Brain microvascular endothelial cell (primary cell): ENCODE measurements at regions not wholly inside any gene's neighbourhood (a gene's known extent, or its start where the extent isn't known, plus 50 kb on each side); places are given as distances from the start of the nearest gene placed in this dataset.
A peak's percentile ranks its signal among the peaks of the same experiment; 100 is the strongest.
"Not testable (repeated sequence)": the region's sequence is repeated elsewhere in the genome, so short reads cannot be mapped to it uniquely, and the experiment has no call there.

Experiments
- DNase-seq: peaks from one replicate; pipeline ENCODE4 v3.0.0-alpha.2; 2020
- H3K27ac ChIP-seq: fragments of 250-450 bp; sonication (Bioruptor Pico); 2 replicates; pipeline ENCODE4 v1.5.1; 2020; ENCODE audit warnings: mild to moderate bottlenecking, moderate library complexity
- H3K27me3 ChIP-seq: fragments of 250-450 bp; sonication (Bioruptor Pico); replicated peaks from 2 replicates; pipeline ENCODE4 v1.5.1; 2020; ENCODE audit warnings: mild to moderate bottlenecking
- H3K36me3 ChIP-seq: fragments of 250-450 bp; sonication (Bioruptor Pico); replicated peaks from 2 replicates; pipeline ENCODE4 v1.5.1; 2020; ENCODE audit warnings: mild to moderate bottlenecking
- H3K4me3 ChIP-seq: 2 replicates; pipeline ENCODE4 v1.5.1; 2011; ENCODE audit warnings: low read depth, mild to moderate bottlenecking, control low read depth, low read length, moderate library complexity
- in situ Hi-C: cut with HindIII; loops from 2 replicates; pipeline ENCODE4 v1.10.0; 2017; ENCODE audit warnings: low sequenced_read_pairs, low pct_ligation_motif_present
- TF ChIP-seq, protein P1 (sequence below): IDR thresholded peaks from 2 replicates; pipeline ENCODE4 v1.5.1; 2011; ENCODE audit warnings: low read depth, mild to moderate bottlenecking, moderate library complexity, low read length, control low read depth, inconsistent platforms; ENCODE audit errors: missing control alignments

DNA sequence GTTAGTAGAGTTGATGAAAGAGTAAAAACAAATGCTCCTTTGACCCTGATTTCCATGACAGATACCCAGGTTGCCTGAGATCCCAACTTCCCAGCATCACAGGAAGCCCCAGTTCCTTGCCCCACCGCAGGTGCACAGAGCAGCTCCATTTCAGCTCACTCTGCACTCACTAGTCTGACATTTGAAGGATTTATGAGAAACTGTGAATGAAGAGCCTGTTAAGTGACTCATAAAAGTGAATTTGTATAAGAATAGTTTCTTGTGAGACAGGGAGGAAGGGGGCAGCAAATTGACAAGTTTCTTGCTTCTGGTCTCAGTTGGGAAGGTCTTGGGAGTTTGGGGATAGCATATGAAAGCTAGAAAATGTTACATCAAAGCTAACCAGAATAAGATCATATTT lies 248.7 kb upstream of the ATP5MC3 start:
- in situ Hi-C loops = no loop called here
- no peak overlapping the region for H3K27ac ChIP-seq
- H3K4me3 ChIP-seq = no peak overlapping the region
- TF ChIP-seq, protein P1, sequence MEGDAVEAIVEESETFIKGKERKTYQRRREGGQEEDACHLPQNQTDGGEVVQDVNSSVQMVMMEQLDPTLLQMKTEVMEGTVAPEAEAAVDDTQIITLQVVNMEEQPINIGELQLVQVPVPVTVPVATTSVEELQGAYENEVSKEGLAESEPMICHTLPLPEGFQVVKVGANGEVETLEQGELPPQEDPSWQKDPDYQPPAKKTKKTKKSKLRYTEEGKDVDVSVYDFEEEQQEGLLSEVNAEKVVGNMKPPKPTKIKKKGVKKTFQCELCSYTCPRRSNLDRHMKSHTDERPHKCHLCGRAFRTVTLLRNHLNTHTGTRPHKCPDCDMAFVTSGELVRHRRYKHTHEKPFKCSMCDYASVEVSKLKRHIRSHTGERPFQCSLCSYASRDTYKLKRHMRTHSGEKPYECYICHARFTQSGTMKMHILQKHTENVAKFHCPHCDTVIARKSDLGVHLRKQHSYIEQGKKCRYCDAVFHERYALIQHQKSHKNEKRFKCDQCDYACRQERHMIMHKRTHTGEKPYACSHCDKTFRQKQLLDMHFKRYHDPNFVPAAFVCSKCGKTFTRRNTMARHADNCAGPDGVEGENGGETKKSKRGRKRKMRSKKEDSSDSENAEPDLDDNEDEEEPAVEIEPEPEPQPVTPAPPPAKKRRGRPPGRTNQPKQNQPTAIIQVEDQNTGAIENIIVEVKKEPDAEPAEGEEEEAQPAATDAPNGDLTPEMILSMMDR = no peak
- no peaks in the 10 kb centered on the region for H3K36me3 ChIP-seq
- no peaks in the 10 kb centered on the region for H3K27me3 ChIP-seq
- DNase-seq = no peak

DNA sequence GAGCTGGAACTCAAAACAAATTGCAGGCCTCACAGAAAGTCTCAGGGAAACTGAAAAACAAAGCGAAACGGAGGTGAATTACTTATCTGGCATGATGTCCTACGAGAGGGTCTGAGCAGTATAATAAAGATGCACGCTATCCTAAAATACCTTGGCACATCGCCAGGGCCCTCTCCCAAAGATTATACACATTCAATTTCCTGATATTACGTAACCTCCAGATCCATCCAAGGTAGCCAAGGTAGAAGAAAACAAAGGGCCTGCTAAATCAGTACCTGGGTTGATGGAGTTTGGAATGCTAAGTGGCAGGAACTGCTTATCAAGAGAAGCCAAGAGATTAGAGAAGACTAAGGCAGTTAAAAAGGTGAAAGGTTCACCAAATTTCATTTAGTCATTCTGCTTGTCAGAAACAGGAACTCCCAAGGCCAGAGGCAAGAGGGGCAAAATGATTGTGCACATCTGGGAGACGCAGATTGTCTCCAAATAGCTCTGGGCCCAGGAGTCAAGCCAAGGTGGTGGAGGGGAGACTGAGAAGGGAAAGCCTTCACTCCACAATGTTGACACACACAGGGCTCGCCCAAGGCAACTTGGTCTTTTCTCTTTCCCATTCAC lies 236.8 kb upstream of the ATP5MC3 start:
- H3K27ac ChIP-seq = no peak overlapping the region
- DNase-seq = no peak
- H3K36me3 ChIP-seq = no peaks in the 10 kb centered on the region
- H3K4me3 ChIP-seq = no peak overlapping the region
- in situ Hi-C loops = no loop called here
- TF ChIP-seq, protein P1 = no peak
- H3K27me3 ChIP-seq = no peaks in the 10 kb centered on the region

- in situ Hi-C loops = no loop called here
- TF ChIP-seq, protein P1 = peak; percentile 82
- Histone ChIP-seq H3K36me3 (no peaks in the 10 kb centered on the region), H3K27ac (no peak overlapping the region), H3K4me3 (no peak overlapping the region), H3K27me3 (no peaks in the 10 kb centered on the region)
- peak; percentile 69 for DNase-seq
These were observed 233.5 kb upstream of the ATP5MC3 start for GRCh38 chr2:175414882-175415487.

GRCh38 chr2:175414191-175414881 lies 232.8 kb upstream of the ATP5MC3 start:
- no peaks in the 10 kb centered on the region for H3K27me3 ChIP-seq

DNA sequence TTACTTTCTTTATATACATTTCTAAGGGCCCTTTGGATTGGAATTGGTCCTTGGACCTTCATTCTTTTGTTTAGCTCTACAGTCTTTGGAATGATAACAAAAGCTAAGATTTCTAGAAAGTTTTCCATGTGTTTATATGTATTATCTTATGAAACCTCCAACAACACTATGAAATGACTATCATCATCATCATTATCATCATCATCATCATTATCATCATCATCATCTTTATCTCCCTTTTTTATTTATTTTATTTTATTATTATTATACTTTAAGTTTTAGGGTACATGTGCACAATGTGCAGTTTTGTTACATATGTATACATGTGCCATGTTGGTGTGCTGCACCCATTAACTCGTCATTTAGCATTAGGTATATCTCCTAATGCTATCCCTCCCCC lies 229.4 kb upstream of the ATP5MC3 start:
- H3K27ac ChIP-seq, DNase-seq, in situ Hi-C loops, H3K27me3 ChIP-seq, H3K4me3 ChIP-seq, H3K36me3 ChIP-seq: not testable (repeated sequence)

More at GRCh38 chr2:175414191-175414881, 232.8 kb upstream of the ATP5MC3 start:
- H3K36me3 ChIP-seq = no peaks in the 10 kb centered on the region
- no peak overlapping the region for H3K4me3 ChIP-seq
- no peak overlapping the region for H3K27ac ChIP-seq
- TF ChIP-seq, protein P1 = no peak
- in situ Hi-C loops = no loop called here
- no peak for DNase-seq

DNA sequence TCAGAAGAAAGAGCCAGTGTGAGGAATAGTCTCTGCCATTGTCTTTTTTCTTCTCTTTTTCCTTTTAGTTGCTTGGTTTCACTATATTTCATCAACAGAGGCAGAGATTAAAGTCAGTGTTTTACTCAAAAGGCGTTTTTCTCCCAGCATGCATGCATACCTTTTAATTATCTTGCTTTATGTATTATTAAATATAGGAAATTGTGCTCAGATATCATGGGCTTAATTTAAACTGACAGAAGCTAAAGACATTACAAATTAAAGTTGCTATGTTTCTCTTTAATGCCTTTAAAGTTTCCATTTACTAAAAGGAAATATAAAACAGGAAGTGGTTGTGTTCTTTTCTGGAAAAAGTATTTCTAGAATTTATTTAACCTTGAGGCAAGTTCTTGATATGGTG lies 223.3 kb upstream of the ATP5MC3 start:
- no peak for DNase-seq
- H3K27ac ChIP-seq = no peak overlapping the region
- H3K4me3 ChIP-seq = no peak overlapping the region
- H3K36me3 ChIP-seq = no peaks in the 10 kb centered on the region
- in situ Hi-C loops = no loop called here
- H3K27me3 ChIP-seq = no peaks in the 10 kb centered on the region
- TF ChIP-seq, protein P1 = no peak
